Karpas-422 (cell line): ENCODE measurements at regions not wholly inside any gene's neighbourhood (a gene's known extent, or its start where the extent isn't known, plus 50 kb on each side); places are given as distances from the start of the nearest gene placed in this dataset.
A peak's percentile ranks its signal among the peaks of the same experiment; 100 is the strongest.
"Not testable (repeated sequence)": the region's sequence is repeated elsewhere in the genome, so short reads cannot be mapped to it uniquely, and the experiment has no call there.

Experiments used
- DNase-seq: peaks from one replicate; pipeline ENCODE4 v3.0.0-alpha.2; 2015
- H2AFZ ChIP-seq: fragments of 200-600 bp; sonication (generic); 2 replicates; pipeline ENCODE4 v1.6.1; 2014; ENCODE audit warnings: antibody characterized with exemption, low read length, mixed read lengths
- H3K27ac ChIP-seq: fragments of 200-600 bp; sonication (generic); 2 replicates; pipeline ENCODE4 v1.5.1; 2014; ENCODE audit warnings: mild to moderate bottlenecking, low read length, moderate library complexity
- H3K27me3 ChIP-seq: fragments of 200-600 bp; sonication (generic); 2 replicates; pipeline ENCODE4 v1.6.1; 2014; ENCODE audit warnings: low read length, mixed read lengths
- H3K36me3 ChIP-seq: fragments of 200-600 bp; sonication (generic); 2 replicates; pipeline ENCODE4 v1.6.1; 2014; ENCODE audit warnings: low read length, mixed read lengths; ENCODE audit not compliant: insufficient read depth
- H3K4me1 ChIP-seq: fragments of 200-600 bp; sonication (generic); 2 replicates; pipeline ENCODE4 v1.6.1; 2014; ENCODE audit warnings: mild to moderate bottlenecking, low read length, mixed read lengths
- H3K4me2 ChIP-seq: fragments of 200-600 bp; sonication (generic); 2 replicates; pipeline ENCODE4 v1.6.1; 2014; ENCODE audit warnings: low read length, low read depth, mild to moderate bottlenecking; ENCODE audit not compliant: poor library complexity, severe bottlenecking
- H3K4me3 ChIP-seq: fragments of 200-600 bp; sonication (generic); 2 replicates; pipeline ENCODE4 v1.5.1; 2014; ENCODE audit warnings: mild to moderate bottlenecking, antibody characterized with exemption, low read length, mixed read lengths
- H3K79me2 ChIP-seq: fragments of 200-600 bp; sonication (generic); 2 replicates; pipeline ENCODE4 v1.6.1; 2014; ENCODE audit warnings: mild to moderate bottlenecking, low read length, mixed read lengths
- H3K9ac ChIP-seq: fragments of 200-600 bp; sonication (generic); 2 replicates; pipeline ENCODE4 v1.6.0; 2014; ENCODE audit warnings: low read length
- H3K9me2 ChIP-seq: fragments of 200-600 bp; sonication (generic), shearing (Covaris generic); replicated peaks from 2 replicates; pipeline ENCODE4 v1.6.0; 2014; ENCODE audit warnings: mild to moderate bottlenecking, low read length, moderate library complexity; ENCODE audit not compliant: insufficient read depth
- H3K9me3 ChIP-seq: fragments of 300-700, 200-600 bp; sonication (generic); 2 replicates; pipeline ENCODE4 v1.6.1; 2014; ENCODE audit warnings: low read length, mixed read lengths
- H4K20me1 ChIP-seq: fragments of 200-600 bp; sonication (generic); 2 replicates; pipeline ENCODE4 v1.6.1; 2014; ENCODE audit warnings: mild to moderate bottlenecking, antibody characterized with exemption, low read length, low read depth; ENCODE audit not compliant: insufficient read depth

DNA sequence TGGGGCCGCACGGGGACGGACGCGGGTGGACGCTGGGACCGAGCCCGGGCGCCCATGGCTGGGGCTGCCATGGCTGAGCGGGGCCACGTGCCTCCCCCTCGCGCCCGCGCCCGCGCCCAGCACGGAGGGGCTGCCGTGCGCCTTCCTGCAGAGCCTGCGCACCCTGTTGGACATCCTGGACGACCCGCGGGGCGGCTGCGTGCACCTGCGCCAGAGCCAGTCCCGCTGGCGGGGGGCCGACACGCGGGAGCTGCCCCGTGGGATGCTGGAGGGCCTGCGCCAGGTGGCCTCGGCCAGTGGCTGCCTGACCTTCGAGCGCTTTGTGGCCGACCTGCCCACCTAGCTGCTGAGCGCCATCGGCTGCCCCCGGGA is 72.5 kb upstream of the KCTD7 start:
- peaks cover 26% of the 10 kb centered on the region; the same call in 1 of the 2 replicates for H4K20me1 ChIP-seq
- no peaks in the 10 kb centered on the region for H3K9me2 ChIP-seq
- no peak overlapping the region for H3K4me2 ChIP-seq
- no peak overlapping the region for H3K9ac ChIP-seq
- no peak for DNase-seq
- H3K27ac ChIP-seq = no peak overlapping the region
- no peaks in the 10 kb centered on the region for H3K9me3 ChIP-seq
- H3K4me1 ChIP-seq = no peaks in the 10 kb centered on the region
- H3K27me3 ChIP-seq = no peaks in the 10 kb centered on the region
- peaks cover 26% of the 10 kb centered on the region for H3K79me2 ChIP-seq
- 0 out of 2 replicates have a peak, but pooled peaks cover 11% of the 10 kb centered on the region for H3K36me3 ChIP-seq
- H3K4me3 ChIP-seq = no peak overlapping the region
- no peak overlapping the region for H2AFZ ChIP-seq

- Histone ChIP-seq H2AFZ (no peak overlapping the region), H3K9ac (no peak overlapping the region), H3K4me3 (no peak overlapping the region), H3K9me2 (no peaks in the 10 kb centered on the region), H3K27ac (no peak overlapping the region), H3K4me2 (no peak overlapping the region), H3K79me2 (peaks cover 26% of the 10 kb centered on the region), H3K36me3 (0 out of 2 replicates have a peak, but pooled peaks cover 11% of the 10 kb centered on the region), H3K4me1 (no peaks in the 10 kb centered on the region), H3K9me3 (no peaks in the 10 kb centered on the region), H4K20me1 (peaks cover 26% of the 10 kb centered on the region; the same call in 1 of the 2 replicates), H3K27me3 (no peaks in the 10 kb centered on the region)
- DNase-seq = no peak
Observed at GRCh38 chr7:66556549-66557213, 72.0 kb upstream of the KCTD7 start.

DNA sequence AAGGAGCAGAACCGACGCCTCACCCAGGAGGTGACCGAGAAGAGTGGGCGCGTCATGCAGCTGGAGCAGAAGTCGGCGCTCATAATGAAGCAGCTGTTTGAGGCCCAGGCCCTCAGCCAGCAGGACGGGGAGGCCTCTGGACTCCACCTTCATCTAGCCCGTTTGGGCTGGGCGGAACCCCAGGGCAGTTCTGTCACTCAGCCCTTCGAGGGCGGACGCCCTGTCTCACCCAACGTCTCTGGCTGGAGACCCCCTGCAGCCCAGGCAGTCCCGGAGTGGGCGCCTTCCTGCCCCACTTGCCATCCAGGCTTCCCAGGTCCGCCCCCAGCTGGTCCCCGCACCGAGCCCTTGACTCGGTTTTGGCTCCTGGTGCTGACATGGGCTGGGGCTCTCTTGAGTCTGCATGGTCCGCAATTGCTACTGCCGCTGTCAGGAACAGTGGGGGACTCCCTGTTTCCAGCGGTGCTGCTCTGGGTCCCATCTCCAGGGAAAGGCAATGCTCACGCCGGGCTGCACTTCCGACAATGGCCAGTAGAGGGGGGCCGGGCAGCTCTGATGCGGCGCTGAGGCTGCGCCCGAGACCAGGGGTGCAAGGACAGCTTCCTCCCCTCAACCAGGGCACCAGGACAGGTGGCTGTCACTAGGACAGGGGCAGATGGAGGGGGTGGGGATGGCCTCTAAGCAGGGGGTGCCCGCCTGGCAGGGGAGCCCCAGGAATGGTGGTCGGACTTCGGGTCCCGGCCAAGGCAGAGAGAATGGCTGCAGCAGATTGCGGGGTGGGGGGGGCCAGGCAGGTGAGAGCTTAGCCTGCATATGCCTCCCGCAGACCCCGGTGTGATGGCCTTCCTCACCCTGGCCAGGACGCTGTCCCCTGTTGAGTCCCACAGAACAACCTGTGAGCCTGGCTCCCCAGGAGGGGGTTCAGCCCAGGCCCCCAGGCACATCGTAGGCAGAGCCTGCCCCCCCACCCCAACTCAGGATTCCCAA is 71.2 kb upstream of the KCTD7 start:
- Histone ChIP-seq H3K27me3 (no peaks in the 10 kb centered on the region), H3K36me3 (0 out of 2 replicates have a peak, but pooled peaks cover 11% of the 10 kb centered on the region), H3K4me3 (no peak overlapping the region), H3K9me2 (no peaks in the 10 kb centered on the region), H4K20me1 (peaks cover 26% of the 10 kb centered on the region; the same call in 1 of the 2 replicates), H2AFZ (no peak overlapping the region), H3K9ac (no peak overlapping the region), H3K79me2 (peaks cover 30% of the 10 kb centered on the region), H3K9me3 (no peaks in the 10 kb centered on the region), H3K4me1 (no peaks in the 10 kb centered on the region), H3K27ac (no peak overlapping the region), H3K4me2 (no peak overlapping the region)
- DNase-seq = peak; percentile 84

DNA sequence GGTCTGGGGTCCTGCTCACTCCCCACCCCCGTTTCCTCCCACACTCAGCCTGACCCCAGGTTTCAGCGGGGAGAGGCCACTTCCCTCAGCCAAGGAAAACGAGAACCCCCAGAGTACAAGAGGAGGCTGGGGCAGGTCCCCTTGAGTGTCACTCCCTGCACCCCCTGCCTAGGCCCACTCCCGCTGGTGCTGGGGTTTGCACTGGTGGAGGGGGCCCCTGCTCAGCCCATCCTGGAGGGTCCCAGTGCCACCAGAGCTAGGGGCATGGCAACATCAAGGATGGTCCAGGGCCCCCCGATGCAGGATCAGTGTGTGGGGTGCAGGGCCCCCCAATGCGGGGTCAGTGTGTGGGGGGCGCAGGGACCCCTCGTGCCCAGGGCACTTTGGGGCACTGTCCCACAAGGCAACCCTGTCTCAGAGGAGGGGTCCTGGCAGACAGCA is 70.5 kb upstream of the KCTD7 start:
- no peaks in the 10 kb centered on the region for H3K9me3 ChIP-seq
- no peak for DNase-seq
- no peaks in the 10 kb centered on the region for H3K27me3 ChIP-seq
- H2AFZ ChIP-seq = no peak overlapping the region
- H3K27ac ChIP-seq = no peak overlapping the region
- peaks cover 15% of the 10 kb centered on the region; the same call in 1 of the 2 replicates for H3K36me3 ChIP-seq
- no peaks in the 10 kb centered on the region for H3K9me2 ChIP-seq
- H3K4me1 ChIP-seq = no peaks in the 10 kb centered on the region
- H4K20me1 ChIP-seq = peaks cover 26% of the 10 kb centered on the region; the same call in 1 of the 2 replicates
- peaks cover 36% of the 10 kb centered on the region for H3K79me2 ChIP-seq
- H3K9ac ChIP-seq = no peak overlapping the region
- H3K4me3 ChIP-seq = no peak overlapping the region
- H3K4me2 ChIP-seq = no peak overlapping the region

DNA sequence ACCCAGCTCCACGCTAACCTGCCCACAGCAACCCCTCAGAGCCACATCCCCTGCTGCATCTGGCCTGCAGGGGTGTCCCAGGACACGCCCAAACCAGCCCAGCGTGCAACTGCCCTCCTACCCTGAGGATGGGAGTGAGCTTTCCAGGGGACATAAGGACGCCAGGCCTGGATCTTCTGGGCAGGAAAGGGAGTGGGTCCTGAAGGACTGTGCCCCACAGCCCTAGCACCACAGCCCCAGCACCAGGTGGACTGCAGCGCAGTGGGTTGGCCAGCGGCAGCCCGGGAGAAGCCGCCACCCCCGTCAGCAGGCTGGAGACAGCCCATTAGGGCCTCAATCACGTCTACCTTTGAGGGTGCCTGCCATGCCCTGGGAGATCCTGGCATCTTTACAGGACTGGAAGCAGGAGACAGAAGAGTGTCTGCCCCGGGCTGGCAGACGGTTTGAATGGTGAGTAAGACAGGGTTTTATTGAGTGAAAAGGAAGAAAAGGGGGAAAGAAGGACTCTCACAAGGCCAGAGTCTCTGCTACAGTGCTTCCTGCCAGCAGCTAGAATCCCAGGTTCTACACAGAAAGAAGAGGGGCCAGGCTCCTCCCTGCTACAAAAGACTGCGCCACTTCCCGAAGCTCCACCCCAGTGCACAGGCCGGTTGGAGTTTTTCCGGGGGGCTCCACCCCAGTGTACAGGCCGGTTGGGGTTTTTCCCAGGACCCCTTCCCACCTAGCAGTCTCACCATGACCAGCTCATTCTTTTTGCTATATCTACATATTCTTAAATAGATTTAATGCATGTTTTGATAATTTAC is 69.8 kb upstream of the KCTD7 start:
- Histone ChIP-seq H3K9me2 (no peaks in the 10 kb centered on the region), H3K4me1 (no peaks in the 10 kb centered on the region), H3K27ac (no peak overlapping the region), H3K9ac (no peak overlapping the region), H3K4me2 (no peak overlapping the region), H3K79me2 (peaks cover 42% of the 10 kb centered on the region), H4K20me1 (peaks cover 26% of the 10 kb centered on the region; the same call in 1 of the 2 replicates), H3K4me3 (no peak overlapping the region), H2AFZ (no peak overlapping the region), H3K36me3 (peaks cover 17% of the 10 kb centered on the region; the same call in 1 of the 2 replicates), H3K9me3 (no peaks in the 10 kb centered on the region), H3K27me3 (no peaks in the 10 kb centered on the region)
- no peak for DNase-seq

DNA sequence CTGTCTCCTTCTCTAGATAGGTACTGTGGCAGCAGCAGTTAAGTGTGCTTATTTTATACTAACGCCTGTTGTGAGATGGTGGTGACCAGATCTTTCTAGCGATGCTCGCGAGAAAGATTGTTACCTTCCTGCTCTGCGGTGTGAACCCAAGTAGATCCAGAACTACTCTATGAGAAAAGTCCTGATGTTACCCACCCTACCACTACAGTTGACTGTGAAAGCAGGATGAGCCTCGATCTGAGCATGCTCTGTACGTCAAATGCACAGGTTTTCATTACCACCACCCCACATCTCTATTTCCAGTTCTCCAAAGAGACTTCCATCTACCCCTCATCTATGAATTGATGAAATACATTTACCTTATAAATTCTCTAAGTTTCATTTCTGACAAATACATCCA is 64.6 kb upstream of the KCTD7 start:
- Histone ChIP-seq H3K9me2 (no peaks in the 10 kb centered on the region), H3K4me2 (no peak overlapping the region), H3K4me1 (no peaks in the 10 kb centered on the region), H3K27ac (no peak overlapping the region), H3K27me3 (no peaks in the 10 kb centered on the region), H3K9me3 (no peaks in the 10 kb centered on the region), H3K9ac (no peak overlapping the region), H3K36me3 (peaks cover 26% of the 10 kb centered on the region), H3K79me2 (peaks cover 73% of the 10 kb centered on the region), H2AFZ (no peak overlapping the region), H3K4me3 (no peak overlapping the region), H4K20me1 (peaks cover 5% of the 10 kb centered on the region)
- no peak for DNase-seq

DNA sequence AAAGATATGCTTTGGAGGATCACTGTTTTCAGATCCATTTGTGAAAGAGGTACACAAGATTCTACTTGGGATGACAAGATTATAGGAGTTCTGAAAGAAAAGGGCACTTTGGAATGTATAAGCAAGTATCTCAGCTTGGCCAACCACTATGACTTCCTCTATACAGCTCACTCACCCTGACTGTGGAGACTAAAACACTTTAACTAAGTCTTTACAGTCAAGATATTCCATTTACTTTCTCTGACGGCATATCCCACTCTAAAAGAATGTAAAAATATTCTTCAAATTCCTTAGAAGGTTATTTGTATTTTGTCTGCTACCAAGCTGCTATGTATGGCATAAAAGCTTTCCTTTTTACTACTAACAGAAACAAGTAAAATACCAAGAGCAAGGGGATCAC is 58.5 kb upstream of the KCTD7 start:
- peaks cover 88% of the 10 kb centered on the region for H3K79me2 ChIP-seq
- DNase-seq, H2AFZ ChIP-seq, H3K27ac ChIP-seq, H3K9ac ChIP-seq, H3K4me3 ChIP-seq, H4K20me1 ChIP-seq, H3K9me2 ChIP-seq, H3K4me1 ChIP-seq, H3K4me2 ChIP-seq, H3K9me3 ChIP-seq, H3K27me3 ChIP-seq: not testable (repeated sequence)
- peaks cover 23% of the 10 kb centered on the region for H3K36me3 ChIP-seq
